Trophoblast cell (in vitro differentiated cells and primary cell): ENCODE measurements at regions not wholly inside any gene's neighbourhood (a gene's known extent, or its start where the extent isn't known, plus 50 kb on each side); places are given as distances from the start of the nearest gene placed in this dataset.

ENCODE experiments used
- DNase-seq, 2 donors: peaks; one replicate each; pipeline ENCODE4 v3.0.0-alpha.2; 2016
- H2AFZ ChIP-seq: 2 replicates; pipeline ENCODE4 v1.6.1; 2013; ENCODE audit warnings: low read length, moderate library complexity, mild to moderate bottlenecking; ENCODE audit not compliant: insufficient read depth, poor library complexity
- H2AK5ac ChIP-seq: 2 replicates; pipeline ENCODE4 v1.6.1; 2013; ENCODE audit warnings: mild to moderate bottlenecking, low read length
- H2BK120ac ChIP-seq: 2 replicates; pipeline ENCODE4 v1.6.1; 2013; ENCODE audit warnings: low read length, mild to moderate bottlenecking, moderate library complexity; ENCODE audit not compliant: insufficient read depth, poor library complexity
- H2BK12ac ChIP-seq: 2 replicates; pipeline ENCODE4 v1.6.1; 2013; ENCODE audit warnings: mild to moderate bottlenecking, low read length, moderate library complexity
- H2BK5ac ChIP-seq: 2 replicates; pipeline ENCODE4 v1.6.1; 2013; ENCODE audit warnings: low read length, low read depth, moderate library complexity, mild to moderate bottlenecking; ENCODE audit not compliant: poor library complexity
- H3K14ac ChIP-seq: 2 replicates; pipeline ENCODE4 v1.6.1; 2013; ENCODE audit warnings: mild to moderate bottlenecking, low read length
- H3K18ac ChIP-seq: 2 replicates; pipeline ENCODE4 v1.6.1; 2013; ENCODE audit warnings: mild to moderate bottlenecking, low read length
- H3K23ac ChIP-seq: 2 replicates; pipeline ENCODE4 v1.6.1; 2013; ENCODE audit warnings: low read length
- H3K27ac ChIP-seq: 2 replicates; pipeline ENCODE4 v1.5.1; 2013; ENCODE audit warnings: low read depth, mild to moderate bottlenecking, inconsistent platforms, low read length, moderate library complexity
- H3K27me3 ChIP-seq: 2 replicates; pipeline ENCODE4 v1.6.1; 2013; ENCODE audit warnings: inconsistent platforms, mild to moderate bottlenecking, low read length, moderate library complexity; ENCODE audit not compliant: insufficient read depth
- H3K36me3 ChIP-seq, 2 experiments: 1 replicate in 1 of 2; 2 replicates in 1 of 2; pipeline ENCODE4 v1.6.1; 2013; ENCODE audit warnings: low read length in 2 of 2, mild to moderate bottlenecking in 2 of 2, moderate library complexity in 1 of 2; ENCODE audit not compliant: insufficient read depth in 2 of 2, control insufficient read depth in 1 of 2
- H3K4ac ChIP-seq: 2 replicates; pipeline ENCODE4 v1.6.1; 2013; ENCODE audit warnings: low read depth, mild to moderate bottlenecking, low read length, moderate library complexity
- H3K4me1 ChIP-seq, 2 experiments: 1 replicate in 1 of 2; 2 replicates in 1 of 2; pipeline ENCODE4 v1.6.1; 2013; ENCODE audit warnings: low read length in 2 of 2, mild to moderate bottlenecking in 2 of 2, moderate library complexity in 1 of 2; ENCODE audit not compliant: insufficient read depth in 2 of 2, control insufficient read depth in 1 of 2
- H3K4me2 ChIP-seq: 2 replicates; pipeline ENCODE4 v1.6.1; 2013; ENCODE audit warnings: inconsistent platforms, mild to moderate bottlenecking, low read length, moderate library complexity
- H3K4me3 ChIP-seq: 2 replicates; pipeline ENCODE4 v1.5.1; 2013; ENCODE audit warnings: mild to moderate bottlenecking, low read depth, low read length, inconsistent platforms
- H3K79me1 ChIP-seq: one replicate; pipeline ENCODE4 v1.6.1; 2013; ENCODE audit warnings: low read length
- H3K79me2 ChIP-seq: 2 replicates; pipeline ENCODE4 v1.6.1; 2013; ENCODE audit warnings: low read length, mild to moderate bottlenecking; ENCODE audit not compliant: control insufficient read depth, insufficient read depth, poor library complexity
- H3K9ac ChIP-seq: 2 replicates; pipeline ENCODE4 v1.6.1; 2013; ENCODE audit warnings: mild to moderate bottlenecking, low read length
- H3K9me3 ChIP-seq: 2 replicates; pipeline ENCODE4 v1.6.1; 2013; ENCODE audit warnings: low read depth, mild to moderate bottlenecking, control low read depth, inconsistent platforms, low read length; ENCODE audit not compliant: insufficient read depth
- H4K12ac ChIP-seq: 2 replicates; pipeline ENCODE4 v1.6.1; 2013; ENCODE audit warnings: low read depth, mild to moderate bottlenecking, low read length, moderate library complexity
- H4K8ac ChIP-seq: 2 replicates; pipeline ENCODE4 v1.6.1; 2013; ENCODE audit warnings: low read depth, mild to moderate bottlenecking, low read length, moderate library complexity
- H4K91ac ChIP-seq: one replicate; pipeline ENCODE4 v1.6.1; 2013; ENCODE audit warnings: low read depth, mild to moderate bottlenecking, low read length, moderate library complexity
- WGBS: extraction: QIAGEN DNeasy Blood & Tissue Kit; methylation state at CpG from one replicate; pipeline ENCODE4 v1.1.7; 2013; ENCODE audit warnings: missing lambda C conversion rate; ENCODE audit not compliant: insufficient read length, insufficient coverage; ENCODE audit errors: extremely low coverage; 5-methylcytosine and 5-hydroxymethylcytosine counted together

DNA sequence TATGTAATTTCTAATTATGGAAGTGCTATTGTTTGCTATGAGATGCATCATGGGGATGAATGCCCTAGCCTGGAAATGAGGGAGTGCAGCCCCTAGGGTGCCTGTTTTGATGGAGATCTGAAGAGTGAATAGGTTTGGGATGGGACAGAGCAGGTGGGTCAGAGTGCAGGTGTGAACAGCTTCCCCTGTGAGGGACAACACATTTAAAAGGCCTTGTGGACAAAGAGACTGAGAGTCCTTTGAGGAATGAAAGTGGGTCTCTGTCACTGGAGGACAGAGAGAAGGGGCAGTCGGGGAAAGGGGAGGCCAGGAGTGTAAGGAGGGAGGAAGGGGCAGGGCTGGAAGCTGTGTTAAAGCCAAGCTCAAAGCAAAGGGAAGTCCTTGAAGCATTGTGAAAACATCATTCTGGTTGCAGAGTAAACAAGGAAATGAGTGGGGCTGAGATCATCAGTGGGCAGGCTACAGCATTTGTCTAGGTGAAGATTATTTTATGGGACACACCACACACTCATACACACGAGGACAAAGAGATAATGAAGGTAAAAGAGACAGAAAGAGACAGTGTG is 877.6 kb downstream of the SLC4A3 start:
- no peak overlapping the region for H3K18ac ChIP-seq
- no peaks in the 10 kb centered on the region for H3K27me3 ChIP-seq
- no peak overlapping the region for H3K23ac ChIP-seq
- H3K9ac ChIP-seq = no peak overlapping the region
- peak overlapping the region; percentile 38 for H2BK120ac ChIP-seq
- H3K79me2 ChIP-seq = no peaks in the 10 kb centered on the region
- H3K4ac ChIP-seq = no peak overlapping the region
- H3K27ac ChIP-seq = no peak overlapping the region
- H2BK12ac ChIP-seq = peak overlapping the region; percentile 1
- no peak overlapping the region for H4K91ac ChIP-seq
- no peak overlapping the region for H2AFZ ChIP-seq
- H3K14ac ChIP-seq = no peak overlapping the region
- H3K36me3 ChIP-seq = no peaks in the 10 kb centered on the region
- H2BK5ac ChIP-seq = no peak overlapping the region
- no peak overlapping the region for H3K4me2 ChIP-seq
- H4K8ac ChIP-seq = no peak overlapping the region
- H4K12ac ChIP-seq = no peak overlapping the region
- H3K79me1 ChIP-seq = peaks cover 2% of the 10 kb centered on the region
- WGBS = no CpG with 5 or more reads among the region's 2 CpGs
- no peak overlapping the region for H3K4me3 ChIP-seq
- no peak overlapping the region for H2AK5ac ChIP-seq
- H3K9me3 ChIP-seq = no peaks in the 10 kb centered on the region
- no peak for DNase-seq
- H3K4me1 ChIP-seq = peaks cover 0 to 3% of the 10 kb centered on the region in 2 experiments

DNA sequence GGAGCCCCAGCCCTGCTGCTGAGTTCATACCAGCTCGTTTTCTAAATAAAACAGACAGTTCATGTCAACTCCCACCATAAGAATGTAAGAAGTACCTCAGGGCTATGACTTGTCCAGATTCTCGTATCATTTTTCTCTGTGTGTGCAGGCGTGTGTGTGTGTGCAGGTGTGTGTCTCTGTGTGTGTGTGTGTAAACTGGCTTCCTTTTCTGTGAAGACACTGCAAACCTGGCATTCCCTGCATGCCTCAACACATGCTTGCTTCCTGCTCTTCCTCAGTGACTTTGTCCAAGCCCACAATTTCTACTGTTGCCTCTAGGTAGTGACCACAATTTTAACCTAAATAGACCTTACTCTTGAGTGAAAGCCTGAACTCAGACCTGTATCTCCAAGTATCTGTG is 879.0 kb downstream of the SLC4A3 start:
- Histone ChIP-seq H3K4me2 (no peak overlapping the region), H3K79me1 (peaks cover 2% of the 10 kb centered on the region), H2BK12ac (no peak overlapping the region), H2BK5ac (no peak overlapping the region), H3K9ac (no peak overlapping the region), H3K27me3 (no peaks in the 10 kb centered on the region), H2AFZ (no peak overlapping the region), H3K14ac (no peak overlapping the region), H3K18ac (no peak overlapping the region), H3K23ac (no peak overlapping the region), H3K36me3 (no peaks in the 10 kb centered on the region), H2AK5ac (no peak overlapping the region), H4K8ac (no peak overlapping the region), H3K4me1 (peaks cover 0 to 3% of the 10 kb centered on the region in 2 experiments), H4K91ac (no peak overlapping the region), H3K9me3 (no peaks in the 10 kb centered on the region), H4K12ac (no peak overlapping the region), H3K4me3 (no peak overlapping the region), H2BK120ac (no peak overlapping the region), H3K79me2 (no peaks in the 10 kb centered on the region), H3K4ac (no peak overlapping the region), H3K27ac (no peak overlapping the region)
- WGBS = no CpG with 5 or more reads among the region's 3 CpGs
- peak; percentile 23 to 61 for DNase-seq

- Histone ChIP-seq H3K9me3 (no peaks in the 10 kb centered on the region), H3K23ac (no peak overlapping the region), H2AFZ (no peak overlapping the region), H2AK5ac (no peak overlapping the region), H3K4me1 (peaks cover 0 to 3% of the 10 kb centered on the region in 2 experiments), H3K4ac (no peak overlapping the region), H2BK12ac (no peak overlapping the region), H4K91ac (no peak overlapping the region), H2BK120ac (no peak overlapping the region), H3K36me3 (no peaks in the 10 kb centered on the region), H2BK5ac (no peak overlapping the region), H3K18ac (no peak overlapping the region), H4K8ac (no peak overlapping the region), H3K9ac (no peak overlapping the region), H3K14ac (no peak overlapping the region), H3K4me2 (no peak overlapping the region), H4K12ac (no peak overlapping the region), H3K27me3 (no peaks in the 10 kb centered on the region), H3K79me2 (no peaks in the 10 kb centered on the region), H3K27ac (no peak overlapping the region), H3K79me1 (peaks cover 2% of the 10 kb centered on the region), H3K4me3 (no peak overlapping the region)
- DNase-seq = no peak
- no CpG with 5 or more reads among the region's 2 CpGs for WGBS
Observed at GRCh38 chr2:220509096-220509757, 881.8 kb downstream of the SLC4A3 start.

- H4K12ac ChIP-seq = no peak overlapping the region
- H3K9ac ChIP-seq = no peak overlapping the region
- peaks cover 0 to 3% of the 10 kb centered on the region in 2 experiments for H3K4me1 ChIP-seq
- no peak overlapping the region for H2AFZ ChIP-seq
- H3K9me3 ChIP-seq = no peaks in the 10 kb centered on the region
- no peaks in the 10 kb centered on the region for H3K27me3 ChIP-seq
- no peak for DNase-seq
- no peak overlapping the region for H3K4me3 ChIP-seq
- H2BK5ac ChIP-seq = no peak overlapping the region
- H3K14ac ChIP-seq = no peak overlapping the region
- no peaks in the 10 kb centered on the region for H3K36me3 ChIP-seq
- no peak overlapping the region for H3K4ac ChIP-seq
- H2BK12ac ChIP-seq = no peak overlapping the region
- no peak overlapping the region for H3K23ac ChIP-seq
- no peak overlapping the region for H2AK5ac ChIP-seq
- H4K8ac ChIP-seq = no peak overlapping the region
- peaks cover 2% of the 10 kb centered on the region for H3K79me1 ChIP-seq
- H4K91ac ChIP-seq = no peak overlapping the region
- H3K4me2 ChIP-seq = no peak overlapping the region
- no CpG with 5 or more reads among the region's 6 CpGs for WGBS
- H3K18ac ChIP-seq = no peak overlapping the region
- no peaks in the 10 kb centered on the region for H3K79me2 ChIP-seq
- no peak overlapping the region for H2BK120ac ChIP-seq
- H3K27ac ChIP-seq = no peak overlapping the region
Observed at GRCh38 chr2:220509966-220510365, 882.5 kb downstream of the SLC4A3 start.
